ENCODE measurements at regions not wholly inside any gene's neighbourhood (a gene's known extent, or its start where the extent isn't known, plus 50 kb on each side); places are given as distances from the start of the nearest gene placed in this dataset.

DNA sequence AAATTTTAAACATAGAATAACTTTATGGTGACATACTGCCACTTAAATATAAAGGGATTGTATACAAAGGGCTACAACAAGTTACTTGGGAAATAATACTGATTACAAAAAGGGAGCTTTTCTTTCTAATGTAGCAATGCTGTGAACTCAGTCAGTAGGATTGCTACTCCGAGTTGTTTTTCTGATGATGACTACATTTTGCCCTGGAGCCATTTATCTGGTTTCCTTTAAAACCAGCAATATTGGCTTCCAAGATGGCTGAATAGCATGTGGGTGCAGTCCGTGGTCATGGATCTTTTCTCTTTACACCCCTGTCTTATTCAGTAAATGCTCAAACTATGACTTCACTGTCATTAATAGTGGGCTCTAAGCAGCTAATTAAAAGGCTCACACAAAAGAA lies 92.6 kb upstream of the NEK7 start:
- TF ChIP-seq, protein P1, sequence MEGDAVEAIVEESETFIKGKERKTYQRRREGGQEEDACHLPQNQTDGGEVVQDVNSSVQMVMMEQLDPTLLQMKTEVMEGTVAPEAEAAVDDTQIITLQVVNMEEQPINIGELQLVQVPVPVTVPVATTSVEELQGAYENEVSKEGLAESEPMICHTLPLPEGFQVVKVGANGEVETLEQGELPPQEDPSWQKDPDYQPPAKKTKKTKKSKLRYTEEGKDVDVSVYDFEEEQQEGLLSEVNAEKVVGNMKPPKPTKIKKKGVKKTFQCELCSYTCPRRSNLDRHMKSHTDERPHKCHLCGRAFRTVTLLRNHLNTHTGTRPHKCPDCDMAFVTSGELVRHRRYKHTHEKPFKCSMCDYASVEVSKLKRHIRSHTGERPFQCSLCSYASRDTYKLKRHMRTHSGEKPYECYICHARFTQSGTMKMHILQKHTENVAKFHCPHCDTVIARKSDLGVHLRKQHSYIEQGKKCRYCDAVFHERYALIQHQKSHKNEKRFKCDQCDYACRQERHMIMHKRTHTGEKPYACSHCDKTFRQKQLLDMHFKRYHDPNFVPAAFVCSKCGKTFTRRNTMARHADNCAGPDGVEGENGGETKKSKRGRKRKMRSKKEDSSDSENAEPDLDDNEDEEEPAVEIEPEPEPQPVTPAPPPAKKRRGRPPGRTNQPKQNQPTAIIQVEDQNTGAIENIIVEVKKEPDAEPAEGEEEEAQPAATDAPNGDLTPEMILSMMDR (IDR thresholded peaks at IDR 0.05; ENCODE audit: poor library complexity, severe bottlenecking), result no peak
- TF ChIP-seq POLR2AphosphoS5 (IDR thresholded peaks at IDR 0.05) (no peak), EP300 (conservative IDR thresholded peaks at IDR 0.05; ENCODE audit: poor library complexity, severe bottlenecking) (no peak), TAF1 (IDR thresholded peaks at IDR 0.05; ENCODE audit: low read depth) (no peak), RAD21 (conservative IDR thresholded peaks at IDR 0.05) (no peak), EZH2 (IDR thresholded peaks at IDR 0.05; ENCODE audit: borderline replicate concordance, insufficient read depth, low read length, poor library complexity, severe bottlenecking) (no peak), SMC3 (conservative IDR thresholded peaks at IDR 0.05; ENCODE audit: poor library complexity) (no peak), MXI1 (conservative IDR thresholded peaks at IDR 0.05; ENCODE audit: poor library complexity, severe bottlenecking) (no peak)
